Endodermal cell (in vitro differentiated cells): ENCODE measurements at regions not wholly inside any gene's neighbourhood (a gene's known extent, or its start where the extent isn't known, plus 50 kb on each side); places are given as distances from the start of the nearest gene placed in this dataset.
"Not testable (repeated sequence)": the region's sequence is repeated elsewhere in the genome, so short reads cannot be mapped to it uniquely, and the experiment has no call there.

Experiments
- DNase-seq: peaks from one replicate; pipeline ENCODE4 v3.0.0-alpha.2; 2017
- H3K27ac ChIP-seq: 2 replicates; pipeline ENCODE4 v1.5.1; 2013; ENCODE audit warnings: mild to moderate bottlenecking, low read depth, low read length, moderate library complexity
- H3K27me3 ChIP-seq: 2 replicates; pipeline ENCODE4 v1.6.1; 2013; ENCODE audit warnings: mild to moderate bottlenecking, low read length, moderate library complexity; ENCODE audit not compliant: insufficient read depth, control insufficient read depth, poor library complexity, severe bottlenecking
- H3K36me3 ChIP-seq: 2 replicates; pipeline ENCODE4 v1.7.0; 2013; ENCODE audit warnings: mild to moderate bottlenecking, low read length, moderate library complexity; ENCODE audit not compliant: control insufficient read depth, insufficient read depth
- H3K4me1 ChIP-seq: one replicate; pipeline ENCODE4 v1.7.0; 2013; ENCODE audit warnings: low read length; ENCODE audit not compliant: control insufficient read depth, insufficient read depth
- H3K4me3 ChIP-seq: 2 replicates; pipeline ENCODE4 v1.5.1; 2013; ENCODE audit warnings: mild to moderate bottlenecking, low read length, moderate library complexity
- H3K9ac ChIP-seq: 2 replicates; pipeline ENCODE4 v1.6.1; 2013; ENCODE audit warnings: mild to moderate bottlenecking, low read length, moderate library complexity; ENCODE audit not compliant: poor library complexity, severe bottlenecking; ENCODE audit errors: extremely low read depth
- H3K9me3 ChIP-seq: 2 replicates; pipeline ENCODE4 v1.6.1; 2013; ENCODE audit warnings: mild to moderate bottlenecking, low read length, moderate library complexity; ENCODE audit not compliant: control insufficient read depth
- H3K27ac Mint-ChIP-seq: 2 replicates; pipeline ENCODE4 v1.8.0; 2020; ENCODE audit warnings: mixed read lengths
- H3K27me3 Mint-ChIP-seq: 2 replicates; pipeline ENCODE4 v1.8.0; 2021; ENCODE audit warnings: mild to moderate bottlenecking, mixed read lengths; ENCODE audit not compliant: insufficient read depth
- H3K36me3 Mint-ChIP-seq: 2 replicates; pipeline ENCODE4 v1.8.0; 2020; ENCODE audit warnings: low read depth, mixed read lengths
- H3K4me1 Mint-ChIP-seq: 2 replicates; pipeline ENCODE4 v1.8.0; 2020; ENCODE audit warnings: mixed read lengths
- H3K4me3 Mint-ChIP-seq: 2 replicates; pipeline ENCODE4 v1.8.0; 2020; ENCODE audit warnings: mild to moderate bottlenecking, moderate library complexity, mixed read lengths
- H3K9me3 Mint-ChIP-seq: 2 replicates; pipeline ENCODE4 v1.8.0; 2020; ENCODE audit warnings: mild to moderate bottlenecking, mixed read lengths
- WGBS, 2 experiments: methylation state at CpG; one replicate each; pipeline versions ENCODE4 v1.1.5 to v1.1.7; 2013; ENCODE audit warnings: missing lambda C conversion rate in 2 of 2, mixed read lengths in 1 of 2; ENCODE audit not compliant: insufficient coverage in 1 of 2, insufficient read length in 1 of 2; 5-methylcytosine and 5-hydroxymethylcytosine counted together
- TF ChIP-seq, protein P1 (sequence below): fragments of 200-600 bp; sonication (generic); conservative IDR thresholded peaks from 2 replicates; pipeline ENCODE4 v1.5.0; 2021; ENCODE audit warnings: antibody characterized with exemption, mild to moderate bottlenecking

DNA sequence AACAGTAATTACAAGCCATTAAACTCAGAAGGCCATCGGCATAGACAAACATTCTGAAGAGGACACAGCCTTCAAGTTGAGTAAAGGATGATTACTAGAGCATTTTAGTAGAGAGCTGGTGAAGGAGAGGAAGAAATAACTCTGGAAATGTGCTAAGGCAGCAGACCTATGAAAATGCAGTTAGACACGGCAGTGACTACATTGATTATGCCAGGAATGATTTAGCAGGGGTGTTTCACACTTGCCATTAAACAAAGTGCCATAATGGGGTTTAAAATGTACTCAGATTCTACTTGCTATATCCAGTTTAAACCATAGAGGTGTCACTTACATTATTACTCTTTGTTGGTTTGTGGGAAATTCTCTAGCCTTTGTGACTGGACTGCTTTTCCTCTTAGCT, 372.3 kb downstream of the CPS1 start:
- no peak overlapping the region for H3K9ac ChIP-seq
- Mint-ChIP-seq H3K4me3 (no peak overlapping the region), H3K27me3 (no peaks in the 10 kb centered on the region), H3K4me1 (peaks cover 3% of the 10 kb centered on the region), H3K9me3 (no peaks in the 10 kb centered on the region), H3K36me3 (no peaks in the 10 kb centered on the region), H3K27ac (no peak overlapping the region)
- no peaks in the 10 kb centered on the region for H3K4me1 ChIP-seq
- no peak for DNase-seq
- no peak overlapping the region for H3K4me3 ChIP-seq
- no peaks in the 10 kb centered on the region for H3K27me3 ChIP-seq
- no peak overlapping the region for H3K27ac ChIP-seq
- TF ChIP-seq, protein P1, sequence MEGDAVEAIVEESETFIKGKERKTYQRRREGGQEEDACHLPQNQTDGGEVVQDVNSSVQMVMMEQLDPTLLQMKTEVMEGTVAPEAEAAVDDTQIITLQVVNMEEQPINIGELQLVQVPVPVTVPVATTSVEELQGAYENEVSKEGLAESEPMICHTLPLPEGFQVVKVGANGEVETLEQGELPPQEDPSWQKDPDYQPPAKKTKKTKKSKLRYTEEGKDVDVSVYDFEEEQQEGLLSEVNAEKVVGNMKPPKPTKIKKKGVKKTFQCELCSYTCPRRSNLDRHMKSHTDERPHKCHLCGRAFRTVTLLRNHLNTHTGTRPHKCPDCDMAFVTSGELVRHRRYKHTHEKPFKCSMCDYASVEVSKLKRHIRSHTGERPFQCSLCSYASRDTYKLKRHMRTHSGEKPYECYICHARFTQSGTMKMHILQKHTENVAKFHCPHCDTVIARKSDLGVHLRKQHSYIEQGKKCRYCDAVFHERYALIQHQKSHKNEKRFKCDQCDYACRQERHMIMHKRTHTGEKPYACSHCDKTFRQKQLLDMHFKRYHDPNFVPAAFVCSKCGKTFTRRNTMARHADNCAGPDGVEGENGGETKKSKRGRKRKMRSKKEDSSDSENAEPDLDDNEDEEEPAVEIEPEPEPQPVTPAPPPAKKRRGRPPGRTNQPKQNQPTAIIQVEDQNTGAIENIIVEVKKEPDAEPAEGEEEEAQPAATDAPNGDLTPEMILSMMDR: no peak
- H3K9me3 ChIP-seq: no peaks in the 10 kb centered on the region
- no peaks in the 10 kb centered on the region for H3K36me3 ChIP-seq
- WGBS, 2 experiments: 96 to 100% methylated on average over 2 of the region's 2 CpGs

DNA sequence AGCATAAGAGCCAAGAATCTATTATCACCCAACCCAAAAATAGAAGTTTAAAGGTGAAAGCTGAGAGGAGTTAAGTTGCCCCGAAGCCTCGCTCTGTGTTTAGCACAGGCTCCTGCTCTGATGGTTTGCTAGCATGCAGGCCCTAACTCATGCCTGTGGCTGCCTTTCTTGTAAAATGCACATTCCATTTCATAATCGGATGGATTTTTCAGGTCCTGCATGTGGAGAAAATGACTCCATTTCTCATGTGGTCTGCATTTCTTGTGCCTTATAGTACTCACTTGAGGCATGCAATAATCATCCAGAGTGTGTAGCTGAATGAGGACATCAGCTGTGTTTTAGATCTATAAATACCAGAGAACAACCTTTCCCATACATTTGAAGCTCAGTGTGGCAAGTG, 381.8 kb downstream of the CPS1 start:
- no peak for DNase-seq
- Mint-ChIP-seq H3K27me3 (no peaks in the 10 kb centered on the region), H3K27ac (no peak overlapping the region), H3K4me3 (no peak overlapping the region), H3K9me3 (peaks cover 10% of the 10 kb centered on the region), H3K4me1 (peaks cover 13% of the 10 kb centered on the region), H3K36me3 (no peaks in the 10 kb centered on the region)
- H3K27ac ChIP-seq: no peak overlapping the region
- H3K36me3 ChIP-seq: no peaks in the 10 kb centered on the region
- H3K4me1 ChIP-seq: no peaks in the 10 kb centered on the region
- H3K9ac ChIP-seq: no peak overlapping the region
- no peak overlapping the region for H3K4me3 ChIP-seq
- 92 to 94% methylated on average over 1 to 3 of the region's 3 CpGs for WGBS, 2 experiments
- H3K27me3 ChIP-seq: no peaks in the 10 kb centered on the region
- TF ChIP-seq, protein P1: no peak
- H3K9me3 ChIP-seq: peaks cover 15% of the 10 kb centered on the region

DNA sequence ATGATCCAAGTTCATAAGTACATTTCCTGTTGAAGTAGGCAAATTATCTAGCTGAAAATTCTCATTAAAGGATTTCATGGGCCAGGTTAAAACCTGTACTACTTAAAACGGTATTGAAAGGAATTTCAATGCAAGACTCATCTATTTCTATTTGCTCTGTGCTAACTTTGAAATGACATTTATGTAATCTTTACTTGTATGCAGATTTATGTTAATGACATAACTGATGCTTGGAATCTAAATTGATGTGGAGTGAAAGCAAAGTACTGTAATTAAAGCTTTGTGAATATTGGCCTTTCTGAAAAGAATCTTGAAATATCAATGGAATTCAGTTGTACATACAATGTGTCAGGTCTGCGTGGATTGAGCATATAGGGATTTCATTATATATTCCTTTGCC, 390.0 kb downstream of the CPS1 start:
- Histone ChIP-seq H3K4me1 (no peaks in the 10 kb centered on the region), H3K27ac (no peak overlapping the region), H3K4me3 (no peak overlapping the region), H3K36me3 (no peaks in the 10 kb centered on the region), H3K27me3 (no peaks in the 10 kb centered on the region), H3K9me3 (no peaks in the 10 kb centered on the region), H3K9ac (no peak overlapping the region)
- DNase-seq: no peak
- no peaks in the 10 kb centered on the region for H3K27me3 Mint-ChIP-seq
- H3K9me3 Mint-ChIP-seq: peaks cover 5% of the 10 kb centered on the region
- no peak overlapping the region for H3K4me3 Mint-ChIP-seq
- WGBS, 2 experiments: 86 to 93% methylated on average over 1 to 2 of the region's 2 CpGs
- H3K36me3 Mint-ChIP-seq: no peaks in the 10 kb centered on the region
- H3K4me1 Mint-ChIP-seq: peaks cover 5% of the 10 kb centered on the region
- TF ChIP-seq, protein P1: no peak
- no peak overlapping the region for H3K27ac Mint-ChIP-seq

DNA sequence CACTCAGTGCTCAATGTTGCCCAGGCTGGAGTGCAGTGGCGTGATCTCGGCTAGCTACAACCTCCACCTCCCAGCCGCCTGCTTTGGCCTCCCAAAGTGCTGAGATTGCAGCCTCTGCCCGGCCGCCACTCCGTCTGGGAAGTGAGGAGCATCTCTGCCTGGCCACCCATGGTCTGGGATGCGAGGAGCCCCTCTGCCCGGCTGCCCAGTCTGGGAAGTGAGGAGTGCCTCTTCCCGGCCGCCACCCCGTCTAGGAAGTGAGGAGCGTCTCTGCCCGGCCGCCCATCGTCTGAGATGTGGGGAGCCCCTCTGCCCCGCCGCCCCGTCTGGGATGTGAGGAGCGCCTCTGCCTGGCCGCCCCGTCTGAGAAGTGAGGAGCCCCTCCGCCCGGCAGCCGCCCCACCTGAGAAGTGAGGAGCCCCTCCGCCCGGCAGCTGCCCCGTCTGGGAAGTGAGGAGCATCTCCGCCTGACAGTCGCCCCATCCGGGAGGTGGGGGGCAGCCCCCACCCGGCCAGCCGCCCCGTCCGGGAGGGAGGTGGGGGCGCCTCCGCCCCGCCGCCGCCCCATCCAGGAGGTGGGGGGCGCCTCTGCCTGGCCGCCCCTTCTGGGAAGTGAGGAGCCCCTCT, 394.1 kb downstream of the CPS1 start:
- H3K27ac ChIP-seq, H3K9me3 Mint-ChIP-seq, H3K4me1 Mint-ChIP-seq, H3K4me3 ChIP-seq, H3K27me3 ChIP-seq, H3K27ac Mint-ChIP-seq, H3K4me3 Mint-ChIP-seq, DNase-seq, H3K36me3 Mint-ChIP-seq, H3K9me3 ChIP-seq, H3K36me3 ChIP-seq, H3K9ac ChIP-seq, H3K27me3 Mint-ChIP-seq, H3K4me1 ChIP-seq: not testable (repeated sequence)
- 90 to 91% methylated on average over 8 to 41 of the region's 41 CpGs for WGBS, 2 experiments
